Ascending aorta (tissue), 2 donors: ENCODE measurements at regions not wholly inside any gene's neighbourhood (a gene's known extent, or its start where the extent isn't known, plus 50 kb on each side); places are given as distances from the start of the nearest gene placed in this dataset.

Experiments
- DNase-seq, 2 donors: peaks; one replicate each; pipeline ENCODE4 v3.0.0-alpha.2; 2019; ENCODE audit warnings: low spot score in 2 of 2
- H3K27ac ChIP-seq, 2 donors: fragments of 200-600 bp; sonication (generic); one replicate each; pipeline ENCODE4 v1.5.1; 2016 to 2017; ENCODE audit warnings: mild to moderate bottlenecking in 1 of 2
- H3K27me3 ChIP-seq: fragments of 200-600 bp; sonication (generic); one replicate; pipeline ENCODE4 v1.5.1; 2017
- H3K36me3 ChIP-seq, 2 donors: fragments of 200-600 bp; sonication (generic); one replicate each; pipeline ENCODE4 v1.5.1; 2016
- H3K4me1 ChIP-seq, 2 donors: fragments of 200-600 bp; sonication (generic); one replicate each; pipeline ENCODE4 v1.5.1; 2016 to 2017; ENCODE audit warnings: mild to moderate bottlenecking in 1 of 2
- H3K4me3 ChIP-seq, 2 donors: fragments of 200-600 bp; sonication (generic); one replicate each; pipeline ENCODE4 v1.5.1; 2016 to 2017; ENCODE audit warnings: mild to moderate bottlenecking in 1 of 2
- H3K9me3 ChIP-seq, 2 donors: fragments of 200-600 bp; sonication (generic); one replicate each; pipeline ENCODE4 v1.5.1; 2016
- CTCF ChIP-seq, 3 experiments: fragments of 200-600 bp in 2 of 3; fragments of 450-650 bp in 1 of 3; sonication (generic) in 2 of 3; IDR thresholded peaks; one replicate each; pipeline ENCODE4 v1.5.1; 2016 to 2019; ENCODE audit warnings: antibody characterized with exemption in 3 of 3, mild to moderate bottlenecking in 1 of 3, moderate library complexity in 1 of 3
- intact Hi-C: fragments of 100-400 bp; cut with DNase I; formaldehyde crosslinking; loops from one replicate; pipeline ENCODE4 v1.15.1; 2023

DNA sequence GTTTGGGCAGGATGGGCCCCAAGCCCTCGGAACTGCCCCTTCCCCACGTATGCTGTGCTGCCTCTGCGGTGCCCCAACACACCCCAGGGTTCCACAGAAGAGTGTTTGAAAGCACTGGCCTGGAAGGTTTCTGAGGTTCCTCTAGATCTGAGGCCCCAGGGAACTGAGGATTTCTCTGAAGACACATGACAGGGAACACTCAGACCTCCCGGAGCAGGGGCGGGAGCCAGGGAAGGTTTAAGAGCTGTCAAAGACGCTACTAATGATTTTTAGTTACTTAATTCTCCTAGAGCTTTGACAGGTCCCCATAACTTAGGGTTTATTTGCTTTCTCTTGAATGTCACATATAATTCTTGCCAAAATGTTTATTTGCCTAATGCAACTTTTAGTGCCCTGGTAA is 212.3 kb upstream of the GRIK3 start:
- no peaks in the 10 kb centered on the region for H3K36me3 ChIP-seq
- no peak overlapping the region for H3K4me3 ChIP-seq
- H3K27me3 ChIP-seq: no peaks in the 10 kb centered on the region
- no peaks in the 10 kb centered on the region for H3K4me1 ChIP-seq
- intact Hi-C loops: no loop called here
- TF ChIP-seq CTCF (IDR thresholded peaks at IDR 0.05): no peak
- H3K27ac ChIP-seq: no peak overlapping the region
- no peak for DNase-seq
- no peaks in the 10 kb centered on the region for H3K9me3 ChIP-seq

DNA sequence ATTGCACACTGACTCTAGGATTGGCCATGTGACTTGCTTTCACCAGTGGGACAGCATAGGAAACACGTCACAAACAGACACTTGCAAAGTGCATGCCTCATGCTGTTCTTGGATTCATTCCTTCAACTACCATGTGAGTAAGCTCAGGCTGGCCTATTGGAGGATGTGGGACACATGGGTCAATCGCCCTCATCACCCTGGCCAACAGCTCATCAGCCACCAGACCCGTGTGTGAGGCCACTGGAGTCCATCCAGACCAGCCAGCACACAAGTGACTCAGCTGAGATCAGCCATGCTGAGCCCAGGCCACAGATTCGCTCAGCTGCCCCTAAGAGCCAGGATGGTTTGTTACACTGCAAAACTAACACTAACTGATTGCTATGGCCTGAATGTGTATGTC is 216.1 kb upstream of the GRIK3 start:
- H3K4me3 ChIP-seq: no peak overlapping the region
- intact Hi-C loops: no loop called here
- H3K27me3 ChIP-seq: no peaks in the 10 kb centered on the region
- DNase-seq: no peak
- H3K27ac ChIP-seq: no peak overlapping the region
- H3K9me3 ChIP-seq: no peaks in the 10 kb centered on the region
- H3K4me1 ChIP-seq: no peaks in the 10 kb centered on the region
- TF ChIP-seq CTCF (IDR thresholded peaks at IDR 0.05): no peak
- no peaks in the 10 kb centered on the region for H3K36me3 ChIP-seq

- TF ChIP-seq CTCF (IDR thresholded peaks at IDR 0.05): no peak
- intact Hi-C loops: no loop called here
- DNase-seq: no peak
- no peak overlapping the region for H3K4me3 ChIP-seq
- H3K27me3 ChIP-seq: no peaks in the 10 kb centered on the region
- no peaks in the 10 kb centered on the region for H3K36me3 ChIP-seq
- no peak overlapping the region for H3K27ac ChIP-seq
- H3K9me3 ChIP-seq: no peaks in the 10 kb centered on the region
- no peaks in the 10 kb centered on the region for H3K4me1 ChIP-seq
These were observed 219.1 kb upstream of the ZC3H12A start for GRCh38 chr1:37255136-37255795.

- H3K27ac ChIP-seq: no peak overlapping the region
- H3K27me3 ChIP-seq: no peaks in the 10 kb centered on the region
- H3K4me3 ChIP-seq: no peak overlapping the region
- no peaks in the 10 kb centered on the region for H3K9me3 ChIP-seq
- no peaks in the 10 kb centered on the region for H3K36me3 ChIP-seq
- no peak for TF ChIP-seq CTCF (IDR thresholded peaks at IDR 0.05)
- no peaks in the 10 kb centered on the region for H3K4me1 ChIP-seq
- intact Hi-C loops: no loop called here
- no peak for DNase-seq
These were observed 218.5 kb upstream of the ZC3H12A start for GRCh38 chr1:37255868-37256267.

- H3K4me3 ChIP-seq: no peak overlapping the region
- no peak for TF ChIP-seq CTCF (IDR thresholded peaks at IDR 0.05)
- no peak overlapping the region for H3K27ac ChIP-seq
- no peaks in the 10 kb centered on the region for H3K27me3 ChIP-seq
- intact Hi-C loops: no loop called here
- no peaks in the 10 kb centered on the region for H3K4me1 ChIP-seq
- DNase-seq: no peak
- no peaks in the 10 kb centered on the region for H3K9me3 ChIP-seq
- no peaks in the 10 kb centered on the region for H3K36me3 ChIP-seq
These were observed 216.7 kb upstream of the ZC3H12A start for GRCh38 chr1:37257646-37258045.

DNA sequence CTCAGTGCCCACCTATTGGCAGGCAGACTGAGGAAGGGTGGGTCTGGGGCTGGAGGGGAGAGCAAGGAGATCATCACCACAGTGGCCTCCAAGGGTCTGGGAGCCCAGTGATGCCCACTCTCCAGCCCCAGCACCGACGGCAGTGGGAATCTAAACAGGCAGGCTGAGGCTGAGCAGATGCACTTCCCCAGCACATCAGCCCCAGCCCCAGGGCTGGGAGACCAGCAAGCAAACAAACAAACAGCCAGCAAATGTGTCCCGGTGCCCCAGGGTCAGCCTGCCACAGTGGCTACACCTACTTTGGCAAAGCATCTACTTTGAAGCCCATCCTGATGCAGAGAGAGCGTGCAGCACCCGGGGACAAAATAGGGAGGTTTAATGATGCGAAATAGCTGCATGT is 216.3 kb upstream of the ZC3H12A start:
- Histone ChIP-seq H3K27me3 (no peaks in the 10 kb centered on the region), H3K36me3 (no peaks in the 10 kb centered on the region)
- intact Hi-C loops: no loop called here

More for the DNA sequence above, 216.3 kb upstream of the ZC3H12A start:
- H3K4me3 ChIP-seq: no peak overlapping the region
- H3K27ac ChIP-seq: no peak overlapping the region
- no peaks in the 10 kb centered on the region for H3K9me3 ChIP-seq
- TF ChIP-seq CTCF (IDR thresholded peaks at IDR 0.05): no peak
- no peak for DNase-seq
- no peaks in the 10 kb centered on the region for H3K4me1 ChIP-seq
